Calu3 (cell line): ENCODE measurements at regions not wholly inside any gene's neighbourhood (a gene's known extent, or its start where the extent isn't known, plus 50 kb on each side); places are given as distances from the start of the nearest gene placed in this dataset.

Experiments
- BruUV-seq: library from RNA; stranded (reverse); fragments of 400-500 nt; replicated peaks from 2 replicates; lab custom pipeline; 2021; lab: Mats Ljungman, UMichigan
- CTCF ChIA-PET: fragments of 300-600 bp; sonication (Branson Sonifier 250); formaldehyde crosslinking; loops from one replicate; lab custom pipeline; 2022; ENCODE audit warnings: antibody characterized with exemption; lab: Charles Lee
- DNase-seq: peaks from one replicate; pipeline ENCODE4 v3.0.0; 2022
- H3K27ac Mint-ChIP-seq: one replicate; pipeline ENCODE4 v1.8.0; 2022; ENCODE audit warnings: mixed read lengths; ENCODE audit not compliant: unreplicated experiment
- H3K27me3 Mint-ChIP-seq: one replicate; pipeline ENCODE4 v1.8.0; 2022; ENCODE audit warnings: mixed read lengths; ENCODE audit not compliant: unreplicated experiment
- H3K36me3 Mint-ChIP-seq: one replicate; pipeline ENCODE4 v1.8.0; 2022; ENCODE audit warnings: mild to moderate bottlenecking, moderate library complexity, mixed read lengths; ENCODE audit not compliant: insufficient read depth, unreplicated experiment
- H3K4me1 Mint-ChIP-seq: one replicate; pipeline ENCODE4 v1.8.0; 2022; ENCODE audit warnings: mild to moderate bottlenecking, low read depth, mixed read lengths; ENCODE audit not compliant: unreplicated experiment
- H3K4me3 Mint-ChIP-seq: one replicate; pipeline ENCODE4 v1.8.0; 2022; ENCODE audit warnings: mild to moderate bottlenecking, low read depth, moderate library complexity, mixed read lengths; ENCODE audit not compliant: unreplicated experiment
- H3K9me3 Mint-ChIP-seq: one replicate; pipeline ENCODE4 v1.8.0; 2022; ENCODE audit warnings: low read depth, mixed read lengths; ENCODE audit not compliant: unreplicated experiment
- intact Hi-C: fragments of 100-400 bp; cut with micrococcal nuclease; formaldehyde crosslinking; loops from one replicate; pipeline ENCODE4 v1.10.0; 2022; ENCODE audit not compliant: unreplicated experiment
- TF ChIP-seq, protein P1 (sequence below): fragments of 200-600 bp; IDR thresholded peaks from one replicate; pipeline ENCODE4 v1.8.0; 2022; ENCODE audit warnings: antibody characterized with exemption; ENCODE audit not compliant: unreplicated experiment

DNA sequence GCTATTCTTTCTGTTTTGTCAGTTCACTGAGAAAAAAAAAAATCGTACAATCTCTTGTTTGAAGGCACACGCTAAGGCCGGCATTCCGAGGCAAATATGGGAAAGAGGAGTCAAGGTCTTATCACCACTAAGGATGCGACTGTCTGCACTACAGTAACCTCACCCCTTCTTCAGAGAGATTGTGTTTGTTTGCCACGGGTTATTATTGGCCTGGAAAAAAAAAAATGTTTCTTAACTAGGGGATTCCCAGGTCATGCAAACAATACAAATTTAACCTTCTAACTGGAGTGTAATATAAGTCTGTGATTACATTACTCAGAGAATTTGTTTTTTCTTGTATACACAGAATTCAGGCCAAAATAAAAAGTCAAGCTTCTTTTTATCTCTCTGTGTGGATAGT lies 168.3 kb downstream of the TMA16 start:
- TF ChIP-seq, protein P1, sequence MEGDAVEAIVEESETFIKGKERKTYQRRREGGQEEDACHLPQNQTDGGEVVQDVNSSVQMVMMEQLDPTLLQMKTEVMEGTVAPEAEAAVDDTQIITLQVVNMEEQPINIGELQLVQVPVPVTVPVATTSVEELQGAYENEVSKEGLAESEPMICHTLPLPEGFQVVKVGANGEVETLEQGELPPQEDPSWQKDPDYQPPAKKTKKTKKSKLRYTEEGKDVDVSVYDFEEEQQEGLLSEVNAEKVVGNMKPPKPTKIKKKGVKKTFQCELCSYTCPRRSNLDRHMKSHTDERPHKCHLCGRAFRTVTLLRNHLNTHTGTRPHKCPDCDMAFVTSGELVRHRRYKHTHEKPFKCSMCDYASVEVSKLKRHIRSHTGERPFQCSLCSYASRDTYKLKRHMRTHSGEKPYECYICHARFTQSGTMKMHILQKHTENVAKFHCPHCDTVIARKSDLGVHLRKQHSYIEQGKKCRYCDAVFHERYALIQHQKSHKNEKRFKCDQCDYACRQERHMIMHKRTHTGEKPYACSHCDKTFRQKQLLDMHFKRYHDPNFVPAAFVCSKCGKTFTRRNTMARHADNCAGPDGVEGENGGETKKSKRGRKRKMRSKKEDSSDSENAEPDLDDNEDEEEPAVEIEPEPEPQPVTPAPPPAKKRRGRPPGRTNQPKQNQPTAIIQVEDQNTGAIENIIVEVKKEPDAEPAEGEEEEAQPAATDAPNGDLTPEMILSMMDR = no peak
- H3K9me3 Mint-ChIP-seq = no peaks in the 10 kb centered on the region
- H3K4me1 Mint-ChIP-seq = no peaks in the 10 kb centered on the region
- intact Hi-C loops = no loop called here
- CTCF ChIA-PET = no interaction called here
- BruUV-seq = no TSS peak
- H3K36me3 Mint-ChIP-seq = no peaks in the 10 kb centered on the region
- DNase-seq = no peak
- H3K27ac Mint-ChIP-seq = no peak overlapping the region
- H3K4me3 Mint-ChIP-seq = no peak overlapping the region
- H3K27me3 Mint-ChIP-seq = no peaks in the 10 kb centered on the region

GRCh38 chr4:163663454-163664225 lies 169.2 kb downstream of the TMA16 start:
- intact Hi-C loops = no loop called here
- no TSS peak for BruUV-seq
- CTCF ChIA-PET = interaction anchor here (0.7 kb wide), 1 partner anchor 21 kb away, joined by 3 read pairs; no protein-coding TSS in a partner anchor

DNA sequence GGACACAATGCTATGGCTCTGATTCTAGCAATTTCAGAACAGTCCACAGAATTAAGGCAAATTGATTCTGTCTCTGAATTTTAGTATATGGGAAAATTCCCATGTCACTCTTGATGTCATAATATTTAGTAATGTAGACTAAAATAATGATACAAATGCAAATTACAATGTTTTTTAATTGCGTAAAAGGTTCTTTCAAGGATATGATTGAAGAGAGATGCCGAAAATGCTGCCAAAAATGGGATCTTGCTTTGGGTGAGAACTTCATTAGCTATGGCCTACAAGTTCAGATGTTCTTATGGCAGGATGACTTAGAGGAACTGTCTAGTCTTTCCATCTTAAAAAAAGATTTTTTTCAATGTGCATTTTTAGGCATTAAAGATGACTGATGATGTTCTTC lies 170.6 kb downstream of the TMA16 start:
- Mint-ChIP-seq H3K36me3 (no peaks in the 10 kb centered on the region), H3K4me1 (no peaks in the 10 kb centered on the region), H3K27me3 (no peaks in the 10 kb centered on the region), H3K4me3 (no peak overlapping the region), H3K27ac (no peak overlapping the region), H3K9me3 (no peaks in the 10 kb centered on the region)
- no peak for DNase-seq
- intact Hi-C loops = loop anchor here (1.0 kb wide), 1 partner anchor 109 kb away; no protein-coding TSS in a partner anchor
- CTCF ChIA-PET = no interaction called here
- TF ChIP-seq, protein P1 = no peak
- no TSS peak for BruUV-seq

More at GRCh38 chr4:163663454-163664225, 169.2 kb downstream of the TMA16 start:
- Mint-ChIP-seq H3K4me3 (no peak overlapping the region), H3K9me3 (no peaks in the 10 kb centered on the region), H3K4me1 (no peaks in the 10 kb centered on the region), H3K36me3 (no peaks in the 10 kb centered on the region), H3K27ac (no peak overlapping the region), H3K27me3 (no peaks in the 10 kb centered on the region)
- DNase-seq = no peak
- TF ChIP-seq, protein P1 = no peak

DNA sequence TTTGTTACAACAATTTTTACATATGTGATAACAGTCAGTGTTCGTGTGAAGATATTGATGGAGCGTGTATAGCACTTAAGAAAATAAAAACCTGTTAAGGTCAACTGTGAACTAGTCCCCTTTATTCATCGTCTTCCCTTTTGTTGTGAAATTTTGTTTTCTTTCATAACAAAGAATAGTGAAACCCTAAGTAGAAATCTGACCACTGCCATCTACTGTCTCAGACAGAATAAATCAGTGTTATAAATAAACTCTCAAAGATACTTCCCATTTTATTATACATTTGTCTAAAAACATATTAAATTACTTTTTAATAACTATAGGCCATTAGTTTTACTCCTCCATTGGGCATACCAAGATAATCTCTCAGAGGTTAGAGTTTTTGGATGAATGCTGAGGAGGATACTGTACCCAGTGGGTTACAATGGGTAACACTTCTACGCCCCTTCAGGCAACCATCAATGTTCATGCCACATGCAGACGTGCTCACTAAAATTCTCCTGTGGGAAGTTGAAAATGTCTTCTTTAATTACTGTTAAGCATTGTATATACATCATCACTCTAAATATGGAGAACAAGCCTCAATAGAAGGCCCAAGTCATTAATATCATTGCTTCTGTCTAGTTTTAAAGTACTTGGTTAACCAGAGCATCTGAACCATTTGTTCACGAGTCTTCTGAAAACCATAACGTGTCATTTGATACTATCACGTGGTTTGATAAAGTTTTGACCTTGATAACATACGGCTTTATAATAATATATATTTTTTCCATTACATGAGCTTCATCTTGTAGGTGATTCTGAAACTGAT lies 171.2 kb downstream of the TMA16 start:
- no peaks in the 10 kb centered on the region for H3K27me3 Mint-ChIP-seq
- no peaks in the 10 kb centered on the region for H3K4me1 Mint-ChIP-seq
- intact Hi-C loops = loop anchor here (1.0 kb wide), 1 partner anchor 109 kb away; no protein-coding TSS in a partner anchor
- no peak for DNase-seq
- H3K27ac Mint-ChIP-seq = no peak overlapping the region
- BruUV-seq = no TSS peak
- no peaks in the 10 kb centered on the region for H3K36me3 Mint-ChIP-seq
- TF ChIP-seq, protein P1 = no peak
- no peaks in the 10 kb centered on the region for H3K9me3 Mint-ChIP-seq
- CTCF ChIA-PET = no interaction called here
- no peak overlapping the region for H3K4me3 Mint-ChIP-seq
